ENCODE measurements at regions not wholly inside any gene's neighbourhood (a gene's known extent, or its start where the extent isn't known, plus 50 kb on each side); places are given as distances from the start of the nearest gene placed in this dataset.
A peak's percentile ranks its signal among the peaks of the same experiment; 100 is the strongest.

- no peak for ATAC-seq
- Histone ChIP-seq H3K4me2 (ENCODE audit: low read length) (no peak overlapping the region), H3K4me1 (ENCODE audit: insufficient read depth, low read length) (no peaks in the 10 kb centered on the region), H2AFZ (ENCODE audit: low read length) (no peak overlapping the region), H4K20me1 (ENCODE audit: low read length) (no peaks in the 10 kb centered on the region), H3K9me3 (ENCODE audit: low read length) (no peaks in the 10 kb centered on the region), H3F3A (ENCODE audit: low read length, unreplicated experiment) (no peaks in the 10 kb centered on the region), H3K79me2 (ENCODE audit: low read length) (no peaks in the 10 kb centered on the region), H3K36me3 (ENCODE audit: low read depth, low read length) (no peaks in the 10 kb centered on the region), H3K27me3 (ENCODE audit: low read length) (no peaks in the 10 kb centered on the region), H3K9ac (ENCODE audit: low read length) (no peak overlapping the region), H3K27ac (ENCODE audit: low read length) (no peak overlapping the region), H3K9me2 (replicated peaks; ENCODE audit: low read length) (no peaks in the 10 kb centered on the region), H3K4me3 (ENCODE audit: low read length) (no peak overlapping the region)
- POLR2A ChIA-PET (ENCODE audit: unreplicated experiment) = no interaction called here
- CTCF ChIA-PET = no interaction called here
- intact Hi-C loops (cut with micrococcal nuclease) = no loop called here
- DNase-seq = no peak
- BruUV-seq (replicated peaks) = no TSS peak
- TF ChIP-seq EZH2phosphoT487 (IDR thresholded peaks at IDR 0.05; ENCODE audit: borderline replicate concordance, low read length) (no peak), EZH2 (IDR thresholded peaks at IDR 0.05; ENCODE audit: low read length, unreplicated experiment) (no peak), CTCF (conservative IDR thresholded peaks at IDR 0.05; ENCODE audit: low read depth, low read length) (no peak)
Observed at GRCh38 chr5:23242891-23243290, 264.5 kb upstream of the PRDM9 start.

GRCh38 chr5:23235246-23235645 lies 272.2 kb upstream of the PRDM9 start:
- DNase-seq (peak; percentile 59), ATAC-seq (peak; percentile 71)
- peak overlapping the region; percentile 40 for H3K4me2 ChIP-seq (ENCODE audit: low read length)
- ChIA-PET CTCF (no interaction called here), POLR2A (ENCODE audit: unreplicated experiment) (no interaction called here)
- no peaks in the 10 kb centered on the region for H3K79me2 ChIP-seq (ENCODE audit: low read length)
- TF ChIP-seq CTCF (conservative IDR thresholded peaks at IDR 0.05; ENCODE audit: low read depth, low read length) (no peak), EZH2phosphoT487 (IDR thresholded peaks at IDR 0.05; ENCODE audit: borderline replicate concordance, low read length) (no peak), EZH2 (IDR thresholded peaks at IDR 0.05; ENCODE audit: low read length, unreplicated experiment) (no peak)
- no peaks in the 10 kb centered on the region for H3K27me3 ChIP-seq (ENCODE audit: low read length)
- no peaks in the 10 kb centered on the region for H3K9me2 ChIP-seq (replicated peaks; ENCODE audit: low read length)
- H4K20me1 ChIP-seq (ENCODE audit: low read length) = no peaks in the 10 kb centered on the region
- no TSS peak for BruUV-seq (replicated peaks)
- H3K9ac ChIP-seq (ENCODE audit: low read length) = no peak overlapping the region
- no peaks in the 10 kb centered on the region for H3K9me3 ChIP-seq (ENCODE audit: low read length)
- H3K4me1 ChIP-seq (ENCODE audit: insufficient read depth, low read length) = peaks cover 13% of the 10 kb centered on the region
- no peaks in the 10 kb centered on the region for H3F3A ChIP-seq (ENCODE audit: low read length, unreplicated experiment)
- intact Hi-C loops (cut with micrococcal nuclease) = no loop called here
- H3K4me3 ChIP-seq (ENCODE audit: low read length) = no peak overlapping the region
- H3K36me3 ChIP-seq (ENCODE audit: low read depth, low read length) = no peaks in the 10 kb centered on the region
- no peak overlapping the region; the same call in 1 of the 2 replicates for H2AFZ ChIP-seq (ENCODE audit: low read length)
- H3K27ac ChIP-seq (ENCODE audit: low read length) = no peak overlapping the region

- POLR2A ChIA-PET (ENCODE audit: unreplicated experiment) = no interaction called here
- H3K36me3 ChIP-seq (ENCODE audit: low read depth, low read length) = no peaks in the 10 kb centered on the region
- H3K9me2 ChIP-seq (replicated peaks; ENCODE audit: low read length) = no peaks in the 10 kb centered on the region
- ATAC-seq (no peak), DNase-seq (no peak)
- H2AFZ ChIP-seq (ENCODE audit: low read length) = no peak overlapping the region
- H3K79me2 ChIP-seq (ENCODE audit: low read length) = no peaks in the 10 kb centered on the region
- H3K4me3 ChIP-seq (ENCODE audit: low read length) = no peak overlapping the region
- TF ChIP-seq EZH2phosphoT487 (IDR thresholded peaks at IDR 0.05; ENCODE audit: borderline replicate concordance, low read length) = no peak
- TF ChIP-seq CTCF (conservative IDR thresholded peaks at IDR 0.05; ENCODE audit: low read depth, low read length) = no peak
- no peak for TF ChIP-seq EZH2 (IDR thresholded peaks at IDR 0.05; ENCODE audit: low read length, unreplicated experiment)
- no peak overlapping the region for H3K27ac ChIP-seq (ENCODE audit: low read length)
- no TSS peak for BruUV-seq (replicated peaks)
- H4K20me1 ChIP-seq (ENCODE audit: low read length) = no peaks in the 10 kb centered on the region
- H3K27me3 ChIP-seq (ENCODE audit: low read length) = no peaks in the 10 kb centered on the region
- CTCF ChIA-PET = no interaction called here
- intact Hi-C loops (cut with micrococcal nuclease) = no loop called here
- no peaks in the 10 kb centered on the region for H3K9me3 ChIP-seq (ENCODE audit: low read length)
- no peak overlapping the region for H3K4me2 ChIP-seq (ENCODE audit: low read length)
- H3K9ac ChIP-seq (ENCODE audit: low read length) = no peak overlapping the region
- no peaks in the 10 kb centered on the region for H3F3A ChIP-seq (ENCODE audit: low read length, unreplicated experiment)
- peaks cover 13% of the 10 kb centered on the region for H3K4me1 ChIP-seq (ENCODE audit: insufficient read depth, low read length)
Observed at GRCh38 chr5:23234197-23234596, 273.2 kb upstream of the PRDM9 start.

Measured in PC-3 (cell line).